GM21528 (cell line): ENCODE measurements at regions not wholly inside any gene's neighbourhood (a gene's known extent, or its start where the extent isn't known, plus 50 kb on each side); places are given as distances from the start of the nearest gene placed in this dataset.
A peak's percentile ranks its signal among the peaks of the same experiment; 100 is the strongest.

Experiments
- ATAC-seq: cut with Tn5 transposase; IDR thresholded peaks from one replicate; pipeline ENCODE4 v1.9.1; 2021; ENCODE audit warnings: mild to moderate bottlenecking, moderate library complexity; ENCODE audit not compliant: unreplicated experiment, low FRiP score

DNA sequence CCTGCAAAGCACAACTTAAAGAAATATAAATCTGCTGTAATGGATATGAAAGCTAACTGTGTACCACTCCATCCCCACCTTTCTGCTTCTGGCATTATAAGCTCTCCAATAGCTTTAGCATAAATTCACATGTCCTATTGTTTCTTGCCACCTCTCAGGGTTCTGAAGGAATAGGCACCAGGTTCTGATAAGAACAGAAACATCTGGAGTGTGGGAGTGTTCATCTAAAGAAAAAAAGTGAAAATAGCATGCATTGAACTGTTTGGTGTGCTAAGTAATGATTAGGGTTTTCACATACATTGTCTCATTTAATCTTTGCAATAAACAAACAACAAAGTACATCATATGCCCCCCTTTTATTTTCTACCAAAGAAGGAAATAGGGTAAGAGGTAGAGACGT, 72.3 kb downstream of the FAM76B start:
- no peak for ATAC-seq

DNA sequence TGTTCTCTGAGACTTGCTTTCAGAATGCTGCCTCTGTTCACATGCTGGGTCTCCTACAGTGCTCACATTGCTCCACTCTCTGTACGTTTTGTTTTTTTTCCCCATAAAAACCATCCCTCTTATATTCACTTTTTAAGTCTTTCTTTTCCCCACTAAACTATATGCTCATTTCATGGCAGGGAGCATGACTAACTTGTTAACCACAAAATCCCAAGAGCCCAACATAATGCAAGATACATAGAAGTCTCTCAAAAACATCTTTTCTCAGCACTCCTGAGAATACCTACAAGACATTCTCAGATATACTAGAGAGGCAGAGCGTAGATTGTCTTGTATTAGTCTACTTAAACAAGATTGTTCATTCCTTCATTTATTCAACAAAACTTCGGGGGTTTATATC, 73.3 kb downstream of the FAM76B start:
- peak; percentile 2 for ATAC-seq

DNA sequence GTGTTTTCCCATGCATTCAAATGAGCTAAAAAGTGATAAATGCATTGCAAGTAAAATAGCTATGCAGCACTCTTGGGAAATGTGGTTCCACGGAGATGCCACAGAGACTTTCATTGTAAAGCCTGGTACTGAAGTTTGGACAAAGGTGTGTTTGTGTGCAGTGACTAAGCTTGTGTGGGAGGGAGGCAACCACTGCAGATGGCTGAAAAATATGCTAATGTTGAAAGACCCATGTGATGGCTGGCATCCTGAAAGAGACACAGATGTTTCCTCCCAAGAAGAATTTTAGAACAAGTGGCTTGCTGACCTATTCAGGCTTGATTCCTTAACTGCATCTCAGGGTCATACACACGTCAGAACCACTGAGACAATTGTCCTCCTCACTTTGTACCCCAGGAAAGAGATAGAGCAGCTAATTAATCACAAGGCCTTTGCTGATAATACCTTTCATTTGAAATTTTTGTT, 73.8 kb downstream of the FAM76B start:
- ATAC-seq, result peak; percentile 79

- no peak for ATAC-seq
Measured at GRCh38 chr11:95714843-95715776, 74.5 kb downstream of the FAM76B start.

GRCh38 chr11:95713428-95713827, 76.2 kb downstream of the FAM76B start:
- no peak for ATAC-seq

GRCh38 chr11:95711945-95712221, 77.7 kb downstream of the FAM76B start:
- ATAC-seq, result no peak

GRCh38 chr11:95711162-95711944, 78.2 kb downstream of the FAM76B start:
- ATAC-seq, result peak; percentile 35

DNA sequence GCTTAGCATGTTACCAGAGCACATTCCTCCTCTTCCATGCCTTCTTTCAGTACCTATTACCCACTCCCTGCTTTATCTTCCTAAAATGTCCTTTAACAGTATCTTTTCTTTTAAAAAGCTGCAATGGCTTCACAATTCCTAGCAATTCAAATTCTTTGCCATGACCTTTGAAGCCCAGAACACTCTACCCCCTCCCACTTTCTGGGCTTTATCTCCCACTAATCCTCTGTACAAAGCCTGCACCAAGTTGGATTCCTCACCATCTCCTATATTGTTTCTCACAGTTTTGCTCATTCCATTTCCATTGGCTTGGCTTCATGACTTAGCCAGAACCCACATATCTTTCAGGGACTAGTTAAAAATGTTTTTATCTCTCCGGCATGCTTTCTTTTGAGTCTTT, 80.9 kb downstream of the FAM76B start:
- no peak for ATAC-seq

DNA sequence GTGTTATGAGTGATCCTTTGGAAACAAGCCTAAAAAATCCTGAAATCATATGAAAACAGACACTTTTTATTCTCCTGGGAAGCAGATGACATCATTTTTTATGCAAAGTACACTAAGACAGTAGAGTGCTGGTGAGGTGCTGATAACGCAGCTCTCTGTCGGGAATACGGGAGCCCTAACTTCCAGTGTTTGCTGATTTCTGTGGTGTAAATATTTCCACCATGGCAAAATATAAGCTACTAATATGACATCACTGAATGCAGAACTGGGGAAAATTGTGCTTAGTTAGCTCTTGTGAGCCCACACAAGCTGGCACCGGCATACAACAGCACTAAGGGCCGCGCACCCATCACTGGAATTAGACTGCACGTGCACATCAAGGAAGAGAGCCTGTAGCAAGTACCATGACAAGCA, 82.6 kb downstream of the FAM76B start:
- no peak for ATAC-seq

DNA sequence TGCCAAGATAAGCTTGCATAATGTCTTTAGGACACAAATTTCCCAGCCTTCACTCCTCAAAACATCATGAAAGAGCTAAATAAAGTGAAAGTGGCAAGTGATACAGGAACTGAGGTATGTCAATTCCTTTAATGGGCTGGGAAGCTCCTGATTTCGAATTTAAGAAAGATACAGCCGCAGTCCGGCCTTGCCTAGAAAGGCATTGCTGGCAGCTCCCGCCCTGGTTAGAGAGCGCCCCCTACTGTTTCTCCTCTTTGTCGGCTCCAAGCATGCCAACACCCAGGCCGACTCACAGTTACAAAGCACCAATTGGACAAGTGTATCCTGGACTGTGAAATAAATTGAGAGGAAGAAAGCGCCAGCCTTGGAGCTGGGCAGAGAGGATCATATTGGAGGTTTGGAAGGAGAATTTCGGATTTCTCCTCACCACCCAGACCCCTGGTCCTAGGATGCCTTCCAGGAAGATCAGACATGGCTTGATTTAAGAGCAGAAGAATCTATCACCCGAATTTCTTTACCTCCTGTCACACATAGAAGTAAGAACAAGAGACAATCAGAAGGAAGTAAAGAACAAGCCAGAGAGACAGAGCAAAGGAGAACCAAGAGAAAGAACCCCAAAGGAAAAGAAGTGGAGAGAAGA, 84.0 kb downstream of the FAM76B start:
- peak; percentile 90 for ATAC-seq

DNA sequence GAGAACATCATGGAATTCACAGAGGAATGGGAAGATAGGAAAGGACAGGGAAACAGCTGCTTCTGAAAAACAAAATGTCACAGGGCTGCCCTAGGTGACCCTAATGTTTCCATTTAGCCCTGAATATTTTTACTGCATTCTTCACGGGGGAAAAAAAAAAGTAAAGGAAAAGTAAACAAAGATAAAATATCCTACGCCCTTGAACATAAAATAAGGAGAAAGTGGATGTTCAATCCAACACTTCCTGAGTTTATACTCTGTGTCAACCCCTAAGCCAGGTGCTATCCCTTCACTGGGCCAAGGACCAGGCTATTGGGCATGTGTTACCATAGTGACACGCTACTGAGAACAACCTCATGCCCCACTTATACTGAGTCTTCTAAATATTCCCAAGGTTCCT, 84.7 kb downstream of the FAM76B start:
- ATAC-seq, result no peak

GRCh38 chr11:95703049-95703448, 86.5 kb downstream of the FAM76B start:
- ATAC-seq, result no peak

DNA sequence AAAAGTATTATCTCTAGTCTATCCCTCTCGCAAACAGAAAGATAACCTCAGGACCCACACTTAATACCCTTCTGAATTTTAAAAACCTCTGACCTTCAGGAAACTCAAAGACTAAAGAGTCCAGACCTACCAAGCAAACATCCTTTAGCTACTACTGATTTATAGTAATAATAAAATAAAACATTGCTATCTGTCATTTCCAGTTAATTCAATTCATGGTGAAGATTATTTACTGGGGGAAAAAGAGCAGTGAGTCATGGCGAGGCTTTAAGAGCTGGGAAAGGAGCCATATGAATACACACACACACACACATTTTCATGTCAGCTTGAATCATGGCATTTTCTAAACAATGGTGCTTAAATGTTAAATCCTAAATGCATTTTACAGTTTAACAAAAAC, 87.1 kb downstream of the FAM76B start:
- no peak for ATAC-seq

DNA sequence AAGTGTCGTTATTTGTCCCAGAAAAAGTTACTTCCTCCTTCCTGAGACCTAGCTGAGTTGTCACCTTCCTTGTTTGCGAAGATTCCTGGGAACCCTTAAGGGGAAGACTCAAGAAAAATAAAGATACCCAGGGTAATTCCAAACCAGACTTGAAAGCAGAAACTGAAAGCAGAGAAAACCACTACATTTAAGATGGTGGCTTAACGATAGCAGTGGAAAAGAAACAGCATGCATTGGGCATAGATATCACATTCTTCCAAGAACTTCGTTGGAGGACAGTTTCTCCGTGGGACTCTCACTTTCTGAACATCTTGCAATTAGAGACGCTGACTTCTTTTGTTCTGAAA, 89.1 kb downstream of the FAM76B start:
- peak; percentile 52 for ATAC-seq

GRCh38 chr11:95699631-95700470, 89.7 kb downstream of the FAM76B start:
- peak; percentile 46 for ATAC-seq

DNA sequence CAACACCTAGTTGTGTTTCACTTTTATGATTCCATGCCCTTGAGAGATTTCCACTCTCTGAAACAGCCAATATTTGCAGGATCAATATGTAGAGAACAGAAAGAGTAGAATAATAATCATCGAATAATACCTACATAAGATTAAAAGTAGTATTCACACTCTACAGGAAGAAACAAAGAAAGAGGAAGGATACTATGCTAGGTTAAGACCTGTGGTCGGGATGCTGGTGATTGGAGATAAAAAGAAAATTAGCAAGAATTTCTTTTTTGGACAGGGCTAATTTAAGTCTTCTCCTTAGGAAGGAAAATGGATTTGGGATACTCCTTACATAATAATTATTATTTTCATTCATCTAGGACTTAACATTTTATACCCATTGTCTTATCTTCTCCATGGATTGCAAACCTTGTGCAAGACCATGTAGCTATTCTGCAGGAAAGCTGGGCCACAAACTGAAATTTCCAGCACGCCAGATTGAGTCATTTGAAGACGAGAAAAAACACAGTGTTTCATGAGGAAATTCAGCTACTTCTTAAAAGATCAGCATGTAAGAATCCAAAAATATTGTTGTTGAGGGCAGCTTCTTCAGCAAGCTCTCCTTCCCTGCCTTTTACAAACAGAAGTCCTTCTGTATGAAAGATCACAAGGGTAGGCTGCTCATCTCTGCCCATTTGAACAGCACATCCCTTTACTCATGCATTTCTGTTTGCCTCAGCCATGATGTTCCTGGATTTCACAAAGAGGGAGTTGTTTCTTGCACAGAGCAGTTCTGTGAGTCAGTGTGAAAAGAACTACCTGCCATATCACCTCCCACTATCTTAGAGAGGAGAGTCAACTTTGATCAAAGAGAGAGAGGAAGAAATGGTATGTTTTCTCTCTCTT, 90.7 kb downstream of the FAM76B start:
- ATAC-seq, result no peak

GRCh38 chr11:95697614-95698408, 91.8 kb downstream of the FAM76B start:
- ATAC-seq, result no peak

GRCh38 chr11:95695181-95695580, 94.4 kb downstream of the FAM76B start:
- no peak for ATAC-seq

DNA sequence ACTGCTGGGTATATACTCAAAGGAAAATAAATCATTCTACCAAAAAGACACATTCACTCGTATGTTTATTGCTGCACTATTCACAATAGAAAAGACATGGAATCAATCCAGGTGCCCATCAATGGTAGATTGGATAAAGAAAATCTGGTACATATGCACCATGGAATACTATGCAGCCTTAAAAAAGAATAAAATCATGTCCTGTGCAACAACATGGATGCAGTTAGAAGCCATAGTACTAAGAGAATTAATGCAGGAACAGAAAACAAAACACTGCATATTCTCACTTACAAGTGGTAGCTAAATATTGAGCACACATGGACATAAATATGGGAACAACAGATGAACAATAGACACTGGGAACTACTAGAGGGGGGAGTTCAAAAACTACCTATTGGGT, 96.3 kb downstream of the FAM76B start:
- ATAC-seq, result no peak
